GM23248 (cell line): ENCODE measurements at regions not wholly inside any gene's neighbourhood (a gene's known extent, or its start where the extent isn't known, plus 50 kb on each side); places are given as distances from the start of the nearest gene placed in this dataset.

Source experiments
- DNase-seq: peaks from one replicate; pipeline ENCODE4 v3.0.0-alpha.2; 2015
- H2AFZ ChIP-seq: fragments of 200-600 bp; sonication (generic); 2 replicates; pipeline ENCODE4 v1.6.1; 2016; ENCODE audit warnings: antibody characterized with exemption
- H3F3A ChIP-seq: fragments of 200-600 bp; sonication (generic); 2 replicates; pipeline ENCODE4 v1.6.1; 2016; ENCODE audit warnings: mild to moderate bottlenecking, antibody characterized with exemption, mixed run types; ENCODE audit not compliant: insufficient read depth
- H3K27ac ChIP-seq: fragments of 200-600 bp; sonication (generic); 2 replicates; pipeline ENCODE4 v1.5.1; 2016; ENCODE audit warnings: mild to moderate bottlenecking
- H3K27me3 ChIP-seq: fragments of 200-600 bp; sonication (generic); replicated peaks from 2 replicates; pipeline ENCODE4 v1.6.1; 2016; ENCODE audit warnings: mild to moderate bottlenecking; ENCODE audit not compliant: insufficient read depth
- H3K36me3 ChIP-seq: fragments of 200-600 bp; sonication (generic); 2 replicates; pipeline ENCODE4 v1.6.1; 2016; ENCODE audit warnings: low read depth, mild to moderate bottlenecking
- H3K4me1 ChIP-seq: fragments of 200-600 bp; sonication (generic); 2 replicates; pipeline ENCODE4 v1.6.1; 2016; ENCODE audit warnings: mild to moderate bottlenecking; ENCODE audit not compliant: insufficient read depth
- H3K4me2 ChIP-seq: fragments of 200-600 bp; sonication (generic); one replicate; pipeline ENCODE4 v1.6.1; 2016; ENCODE audit warnings: mild to moderate bottlenecking; ENCODE audit not compliant: unreplicated experiment
- H3K4me3 ChIP-seq: fragments of 200-600 bp; sonication (generic); 2 replicates; pipeline ENCODE4 v1.5.1; 2016; ENCODE audit warnings: mild to moderate bottlenecking
- H3K79me2 ChIP-seq: fragments of 200-600 bp; sonication (generic); 2 replicates; pipeline ENCODE4 v1.6.1; 2016; ENCODE audit warnings: mild to moderate bottlenecking; ENCODE audit not compliant: insufficient read depth
- H3K9ac ChIP-seq: fragments of 200-600 bp; sonication (generic); 2 replicates; pipeline ENCODE4 v1.6.1; 2016; ENCODE audit warnings: mild to moderate bottlenecking
- H3K9me2 ChIP-seq: fragments of 200-600 bp; sonication (generic); 2 replicates; pipeline ENCODE4 v1.6.1; 2016; ENCODE audit warnings: mixed run types, mild to moderate bottlenecking, moderate library complexity; ENCODE audit not compliant: insufficient read depth
- H3K9me3 ChIP-seq: fragments of 200-600 bp; sonication (generic); one replicate; pipeline ENCODE4 v1.6.1; 2017; ENCODE audit warnings: low read depth
- H4K20me1 ChIP-seq: fragments of 200-600 bp; sonication (generic); 2 replicates; pipeline ENCODE4 v1.6.0; 2016; ENCODE audit not compliant: insufficient read depth
- EZH2 ChIP-seq: fragments of 200-600 bp; sonication (generic); IDR thresholded peaks from 2 replicates; pipeline ENCODE4 v1.6.1; 2018; ENCODE audit warnings: antibody characterized with exemption, mild to moderate bottlenecking; ENCODE audit not compliant: insufficient read depth, poor library complexity, severe bottlenecking
- EZH2phosphoT487 ChIP-seq: fragments of 200-600 bp; sonication (generic); IDR thresholded peaks from 2 replicates; pipeline ENCODE4 v1.6.1; 2018; ENCODE audit warnings: antibody characterized with exemption, moderate library complexity, mild to moderate bottlenecking, low read depth; ENCODE audit not compliant: insufficient read depth
- WGBS, 2 experiments: methylation state at CpG; one replicate each; pipeline ENCODE4 v1.1.6; 2015 to 2017; ENCODE audit warnings: low lambda C conversion rate in 2 of 2, low coverage in 1 of 2; ENCODE audit errors: missing lambda C conversion rate in 2 of 2; 5-methylcytosine and 5-hydroxymethylcytosine counted together
- in situ Hi-C: fragments of 300-500 bp; cut with MboI; formaldehyde crosslinking; loops from 2 replicates; pipeline ENCODE4 v1.15.0; 2020

GRCh38 chr12:41962171-41962572 is 182.5 kb downstream of the GXYLT1 start:
- Histone ChIP-seq H3F3A (no peaks in the 10 kb centered on the region), H3K4me3 (no peak overlapping the region), H3K4me2 (no peak overlapping the region), H3K9ac (no peak overlapping the region), H3K4me1 (no peaks in the 10 kb centered on the region), H3K9me2 (no peaks in the 10 kb centered on the region), H3K9me3 (no peaks in the 10 kb centered on the region), H2AFZ (no peak overlapping the region), H3K27ac (no peak overlapping the region), H3K36me3 (no peaks in the 10 kb centered on the region), H3K79me2 (no peaks in the 10 kb centered on the region), H4K20me1 (no peaks in the 10 kb centered on the region), H3K27me3 (no peaks in the 10 kb centered on the region)
- 3 to 7% methylated on average over 5 of the region's 5 CpGs for WGBS, 2 experiments
- DNase-seq: no peak
- in situ Hi-C loops: no loop called here
- no peak for TF ChIP-seq EZH2
- no peak for TF ChIP-seq EZH2phosphoT487

- no peak overlapping the region for H3K4me2 ChIP-seq
- H3F3A ChIP-seq: no peaks in the 10 kb centered on the region
- no peaks in the 10 kb centered on the region for H3K36me3 ChIP-seq
- 37 to 38% methylated on average over 2 of the region's 2 CpGs for WGBS, 2 experiments
- no peak overlapping the region for H3K4me3 ChIP-seq
- H3K79me2 ChIP-seq: no peaks in the 10 kb centered on the region
- in situ Hi-C loops: no loop called here
- no peaks in the 10 kb centered on the region for H3K9me3 ChIP-seq
- no peak overlapping the region for H2AFZ ChIP-seq
- no peaks in the 10 kb centered on the region for H3K9me2 ChIP-seq
- no peak for DNase-seq
- no peaks in the 10 kb centered on the region for H3K27me3 ChIP-seq
- H3K4me1 ChIP-seq: no peaks in the 10 kb centered on the region
- TF ChIP-seq EZH2phosphoT487 (no peak), EZH2 (no peak)
- H4K20me1 ChIP-seq: no peaks in the 10 kb centered on the region
- H3K9ac ChIP-seq: no peak overlapping the region
- H3K27ac ChIP-seq: no peak overlapping the region
Measured at GRCh38 chr12:41959271-41959670, 185.4 kb downstream of the GXYLT1 start.

DNA sequence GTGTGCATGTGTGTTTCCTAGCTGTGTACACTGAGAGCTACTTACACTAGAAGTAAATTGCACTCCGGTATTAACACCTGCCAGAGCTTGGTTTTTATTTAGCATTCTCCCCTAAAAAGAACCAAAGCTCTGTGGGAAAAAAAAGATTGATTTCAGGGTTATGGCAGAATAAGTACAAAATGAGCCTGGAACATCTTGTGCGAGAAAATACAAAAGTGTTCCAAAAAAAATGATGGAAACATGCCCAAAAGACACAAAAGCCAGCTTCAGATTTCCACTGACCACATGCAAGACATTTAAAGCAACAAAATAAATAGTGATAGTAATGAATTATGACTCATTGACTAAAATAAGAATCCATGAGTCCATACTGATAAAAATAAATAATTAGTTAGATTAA is 188.3 kb downstream of the GXYLT1 start:
- in situ Hi-C loops: no loop called here
- no peaks in the 10 kb centered on the region for H3K36me3 ChIP-seq
- H3K9ac ChIP-seq: no peak overlapping the region
- no peaks in the 10 kb centered on the region for H3K4me1 ChIP-seq
- TF ChIP-seq EZH2 (no peak), EZH2phosphoT487 (no peak)
- 2 to 3% methylated on average over 2 of the region's 2 CpGs for WGBS, 2 experiments
- H2AFZ ChIP-seq: no peak overlapping the region
- no peaks in the 10 kb centered on the region for H3F3A ChIP-seq
- no peak overlapping the region for H3K27ac ChIP-seq
- no peak for DNase-seq
- no peak overlapping the region for H3K4me3 ChIP-seq
- no peaks in the 10 kb centered on the region for H3K79me2 ChIP-seq
- H3K9me3 ChIP-seq: no peaks in the 10 kb centered on the region
- no peaks in the 10 kb centered on the region for H4K20me1 ChIP-seq
- no peak overlapping the region for H3K4me2 ChIP-seq
- no peaks in the 10 kb centered on the region for H3K27me3 ChIP-seq
- H3K9me2 ChIP-seq: no peaks in the 10 kb centered on the region

- Histone ChIP-seq H3K4me3 (no peak overlapping the region), H3K79me2 (no peaks in the 10 kb centered on the region)
- TF ChIP-seq EZH2: no peak
- no peak for TF ChIP-seq EZH2phosphoT487
Measured at GRCh38 chr12:41950455-41950854, 194.2 kb downstream of the GXYLT1 start.

GRCh38 chr12:41946106-41946505 is 198.6 kb downstream of the GXYLT1 start:
- no peak overlapping the region for H3K9ac ChIP-seq
- no peak overlapping the region for H3K27ac ChIP-seq
- H3K9me3 ChIP-seq: no peaks in the 10 kb centered on the region
- no peaks in the 10 kb centered on the region for H3K4me1 ChIP-seq
- no peak overlapping the region for H2AFZ ChIP-seq
- H3K36me3 ChIP-seq: no peaks in the 10 kb centered on the region
- in situ Hi-C loops: no loop called here
- no peak overlapping the region for H3K4me3 ChIP-seq
- WGBS, 2 experiments: 57 to 62% methylated on average over 2 of the region's 2 CpGs
- H3K9me2 ChIP-seq: no peaks in the 10 kb centered on the region
- H3F3A ChIP-seq: no peaks in the 10 kb centered on the region
- no peak overlapping the region for H3K4me2 ChIP-seq
- DNase-seq: no peak
- H4K20me1 ChIP-seq: no peaks in the 10 kb centered on the region
- no peaks in the 10 kb centered on the region for H3K79me2 ChIP-seq
- peaks cover 5% of the 10 kb centered on the region; the same call in 1 of the 2 replicates for H3K27me3 ChIP-seq
- TF ChIP-seq EZH2phosphoT487: no peak

More at GRCh38 chr12:41950455-41950854, 194.2 kb downstream of the GXYLT1 start:
- Histone ChIP-seq H4K20me1 (no peaks in the 10 kb centered on the region), H3K4me2 (no peak overlapping the region), H3K9me3 (no peaks in the 10 kb centered on the region), H3K4me1 (no peaks in the 10 kb centered on the region), H3K27me3 (0 out of 2 replicates have a peak, but pooled peaks cover 5% of the 10 kb centered on the region), H3K9me2 (no peaks in the 10 kb centered on the region), H3K36me3 (no peaks in the 10 kb centered on the region), H3K9ac (no peak overlapping the region), H2AFZ (no peak overlapping the region), H3K27ac (no peak overlapping the region), H3F3A (no peaks in the 10 kb centered on the region)
- DNase-seq: no peak
- in situ Hi-C loops: no loop called here
- WGBS, 2 experiments: 0% methylated on average over 1 of the region's 1 CpG
